NCI-H187 treated with DMSO at 0.1 percent for 48 hours (cell line): ENCODE measurements at regions not wholly inside any gene's neighbourhood (a gene's known extent, or its start where the extent isn't known, plus 50 kb on each side); places are given as distances from the start of the nearest gene placed in this dataset.

Source experiments
- DNase-seq: peaks from one replicate; lab custom pipeline; 2025; lab: John Stamatoyannopoulos, UW

DNA sequence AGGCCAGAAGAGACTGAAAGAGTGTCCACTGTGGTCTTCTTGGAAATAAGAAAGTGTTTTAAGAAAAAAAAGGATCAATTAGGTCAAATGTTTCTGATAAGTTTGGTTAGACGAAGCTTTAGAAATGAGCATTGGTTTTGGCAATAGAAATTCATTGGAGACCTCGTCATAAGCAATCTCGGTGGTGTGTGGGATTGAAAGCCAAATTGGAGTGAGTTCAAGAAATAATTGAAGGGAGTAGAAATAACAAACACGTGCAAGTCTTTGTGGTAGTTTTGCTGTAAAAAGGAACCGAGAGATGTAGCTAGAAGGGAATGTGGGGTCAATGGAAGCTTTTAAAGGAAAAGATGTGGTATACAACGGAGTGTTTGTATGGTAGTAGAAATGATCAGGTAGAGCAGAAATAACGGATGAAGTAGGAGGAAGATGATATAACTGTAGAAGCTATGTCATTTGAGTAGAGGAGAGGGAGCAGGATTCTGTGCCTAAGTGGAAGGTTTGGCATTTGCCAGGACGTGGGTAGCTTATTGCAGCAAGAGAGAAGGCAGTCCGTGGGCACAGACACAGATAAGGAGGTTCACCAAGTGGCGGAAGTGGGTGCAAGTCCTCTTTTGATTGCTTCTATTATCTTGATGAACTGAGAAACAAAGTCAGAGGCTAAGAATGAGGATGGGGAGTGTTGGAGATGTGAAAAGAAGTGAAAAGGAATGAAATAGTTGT lies 146.2 kb downstream of the DACT1 start:
- no peak for DNase-seq

- DNase-seq = no peak
Measured at GRCh38 chr14:58784931-58785330, 147.2 kb downstream of the DACT1 start.

DNA sequence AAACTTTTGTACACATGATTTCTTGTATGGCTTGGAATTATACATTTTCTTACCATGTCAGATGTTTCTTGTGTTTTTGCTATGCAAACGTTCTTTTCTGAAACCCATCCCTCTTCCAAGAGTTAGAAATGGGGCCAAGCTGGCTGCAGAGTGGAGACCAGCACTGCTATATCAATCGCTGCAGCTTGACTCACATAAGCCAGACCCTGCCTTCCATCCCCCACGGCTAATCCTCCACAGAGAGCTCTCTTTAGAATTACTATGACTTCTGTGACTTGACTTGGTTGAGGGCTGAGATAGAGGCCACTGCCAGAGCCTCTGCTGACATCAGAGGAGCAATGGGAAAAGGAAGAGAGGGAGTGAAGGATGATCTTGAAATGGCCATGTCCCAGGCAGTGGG lies 147.9 kb downstream of the DACT1 start:
- no peak for DNase-seq

DNA sequence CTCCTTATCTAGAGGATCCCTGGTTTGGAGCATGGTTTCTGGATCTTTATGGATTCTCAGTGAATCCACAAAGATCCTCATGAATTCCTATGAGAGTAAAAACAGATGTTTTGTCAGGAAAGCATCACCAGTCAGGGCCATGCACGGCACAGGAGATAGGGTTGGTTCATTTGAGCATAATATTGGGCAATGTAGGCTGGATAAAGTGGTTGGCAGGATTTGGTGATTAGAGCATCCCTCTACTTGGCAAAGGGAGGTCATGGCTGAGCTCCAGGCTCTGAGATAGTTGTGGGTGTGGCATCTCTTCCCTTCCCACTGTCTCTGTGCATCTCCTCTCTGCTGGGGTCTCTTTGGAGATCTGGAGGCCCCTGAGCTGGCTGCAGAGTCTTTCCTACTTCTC lies 149.8 kb downstream of the DACT1 start:
- DNase-seq = no peak

- DNase-seq = no peak
Measured at GRCh38 chr14:58788655-58789503, 151.1 kb downstream of the DACT1 start.

GRCh38 chr14:58789736-58790135 lies 152.0 kb downstream of the DACT1 start:
- DNase-seq = no peak

- no peak for DNase-seq
Measured at GRCh38 chr14:58792416-58792815, 154.7 kb downstream of the DACT1 start.

DNA sequence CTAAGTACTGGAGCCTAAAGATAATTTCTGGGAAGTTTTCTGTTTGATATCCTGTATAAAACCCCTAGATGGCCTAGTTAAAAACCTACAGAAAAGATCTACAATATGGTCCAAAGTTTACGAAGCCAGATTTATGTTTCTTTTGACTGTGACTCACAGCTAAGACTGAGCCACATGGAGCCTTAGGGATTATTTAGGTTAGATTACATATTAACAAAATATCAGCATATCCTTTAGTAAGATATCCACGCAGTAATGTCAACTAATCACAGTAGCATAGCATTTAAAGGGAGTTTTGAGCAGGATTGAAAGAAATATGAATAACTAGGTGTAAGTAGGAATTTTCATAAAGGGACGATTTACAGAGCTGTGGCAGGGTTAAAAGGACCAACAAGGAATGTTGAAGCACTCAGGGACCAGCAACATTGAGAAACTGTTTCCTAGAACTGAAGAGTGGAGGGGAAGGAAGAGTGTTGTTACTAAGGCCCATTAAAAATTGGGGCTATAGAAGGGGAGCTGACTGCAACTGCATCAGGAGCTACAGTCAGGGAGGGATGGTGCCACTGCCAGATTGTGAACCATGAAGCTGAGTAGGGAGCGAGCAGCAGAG lies 155.5 kb downstream of the DACT1 start:
- DNase-seq = no peak

DNA sequence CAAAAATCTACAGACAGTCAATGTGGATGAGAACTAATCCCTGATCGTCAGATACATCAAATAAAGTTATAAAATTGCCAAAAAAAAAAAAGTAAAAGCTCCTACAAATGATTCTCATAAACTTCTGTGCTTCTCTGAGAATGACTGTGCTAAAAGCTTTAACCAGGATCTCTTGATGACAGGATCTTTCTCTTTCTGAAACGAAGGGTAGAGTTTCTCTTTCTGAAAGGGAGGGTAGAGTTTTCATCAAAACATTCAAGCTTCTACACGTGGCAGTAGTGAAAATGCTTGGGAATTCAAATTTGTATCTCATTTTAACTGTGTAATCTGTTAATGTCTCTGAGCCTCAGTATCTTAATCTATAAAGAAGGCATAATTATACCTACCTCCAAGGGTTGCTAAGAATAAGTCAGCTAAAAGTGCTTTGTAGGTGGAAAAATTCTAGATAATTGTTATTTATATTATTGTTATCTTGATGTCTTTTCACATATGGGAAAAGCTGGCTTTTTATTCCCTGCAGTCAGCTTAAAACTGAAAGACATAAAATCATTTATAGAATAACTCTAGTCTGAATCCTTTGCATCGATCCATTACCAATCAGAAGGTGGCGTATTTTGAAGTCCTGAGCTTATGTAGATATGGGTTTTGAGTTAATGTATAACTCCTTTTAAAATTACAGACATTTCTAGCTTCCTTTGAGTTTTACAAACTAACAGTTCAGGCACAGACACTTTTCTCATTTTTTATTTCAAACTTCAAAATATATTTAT lies 157.4 kb downstream of the DACT1 start:
- DNase-seq = no peak

- DNase-seq = peak; percentile 97
Measured at GRCh38 chr14:58796242-58797009, 158.7 kb downstream of the DACT1 start.

- DNase-seq = no peak
Measured at GRCh38 chr14:58797010-58797429, 159.3 kb downstream of the DACT1 start.

DNA sequence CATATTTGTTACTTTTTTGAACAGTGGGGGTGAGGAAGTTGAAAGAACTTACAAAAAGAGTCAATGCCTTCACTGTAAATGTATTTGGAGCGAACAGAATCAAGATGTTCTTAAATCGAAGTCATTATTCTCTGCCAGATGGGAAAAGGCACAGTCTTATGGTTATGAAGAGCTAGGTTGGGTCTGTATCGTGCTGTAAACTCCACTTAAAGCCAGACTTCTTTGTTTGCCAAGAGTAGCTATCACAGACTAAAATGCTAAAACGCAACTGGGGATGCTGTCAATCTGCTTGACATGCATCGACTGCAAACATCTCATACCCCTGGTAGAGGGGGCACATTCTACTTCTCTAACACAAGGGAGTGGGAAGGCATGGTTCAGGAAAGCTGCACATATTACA lies 160.4 kb downstream of the DACT1 start:
- no peak for DNase-seq

DNA sequence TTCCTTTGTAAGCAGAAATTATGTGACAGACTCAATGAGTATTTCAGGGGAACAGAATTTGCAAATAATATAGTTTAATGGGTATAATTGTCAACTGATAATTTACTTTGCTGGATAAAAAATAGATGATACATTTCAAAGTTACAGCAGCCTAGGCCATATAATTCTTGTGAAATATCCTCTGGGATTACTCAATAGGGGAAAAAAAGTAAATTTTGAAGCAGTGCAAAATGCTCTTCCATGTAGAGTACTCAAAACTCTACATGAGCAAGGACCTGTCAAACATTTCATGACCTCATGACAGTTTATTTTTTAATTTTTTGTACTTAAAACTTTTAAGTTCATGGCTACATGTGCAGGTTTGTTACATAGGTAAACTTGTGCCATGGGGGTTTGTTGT lies 163.3 kb downstream of the DACT1 start:
- no peak for DNase-seq

DNA sequence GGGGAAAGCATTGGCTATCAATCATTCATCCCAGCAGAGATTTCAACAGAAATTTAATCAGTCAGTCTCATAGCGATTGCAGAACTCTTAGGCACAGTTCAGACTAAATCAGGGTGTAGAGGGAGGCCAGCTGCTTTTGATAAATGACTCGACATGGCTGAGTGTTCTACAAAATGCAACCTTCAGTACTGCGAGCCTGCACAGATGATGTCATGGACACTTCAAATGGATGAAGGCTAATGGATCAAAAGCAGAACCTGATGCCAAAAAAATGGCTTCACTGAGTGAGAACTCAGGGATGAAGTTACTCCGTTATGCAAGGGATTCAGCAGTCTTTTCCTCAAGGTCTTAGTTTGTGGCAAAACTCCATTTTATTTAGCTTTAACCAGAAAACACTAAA lies 167.3 kb downstream of the DACT1 start:
- DNase-seq = peak; percentile 79

DNA sequence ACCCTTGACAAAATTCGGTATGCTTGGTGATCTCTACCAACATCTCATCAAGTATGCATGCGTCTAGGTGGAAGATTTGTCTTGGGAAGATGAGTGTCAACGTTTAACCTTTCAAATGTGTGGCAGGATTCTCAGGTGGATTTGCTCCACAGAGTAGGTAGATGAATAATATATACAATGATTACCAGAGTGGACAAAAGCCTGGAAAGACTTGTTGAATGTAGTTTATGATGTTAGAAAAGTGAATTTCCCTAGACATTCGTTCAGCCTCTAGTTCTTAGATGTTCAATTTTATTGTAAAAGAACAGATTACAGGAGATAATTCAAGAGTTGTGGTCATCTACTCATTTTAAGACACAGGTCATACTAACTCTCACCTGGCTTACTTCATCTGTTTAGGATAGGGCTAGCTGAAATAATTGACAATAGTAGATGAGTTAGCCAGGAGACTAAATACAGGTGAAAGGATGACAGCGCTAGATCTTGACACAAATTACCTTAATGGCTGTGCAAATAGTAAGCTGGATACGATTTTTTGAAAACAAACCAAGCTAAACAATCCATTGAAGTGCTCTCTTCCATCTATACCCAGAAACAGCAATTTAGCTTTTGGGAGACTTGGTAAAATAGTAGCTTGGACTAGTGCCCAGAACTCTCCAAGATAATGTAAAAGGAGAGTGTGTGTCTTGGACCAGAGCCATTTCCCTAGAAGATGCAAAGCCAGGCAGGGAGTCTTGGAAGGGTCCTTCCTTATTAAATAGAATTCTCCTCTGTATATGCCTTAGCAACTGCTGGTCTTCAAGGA lies 168.0 kb downstream of the DACT1 start:
- DNase-seq = peak; percentile 96

DNA sequence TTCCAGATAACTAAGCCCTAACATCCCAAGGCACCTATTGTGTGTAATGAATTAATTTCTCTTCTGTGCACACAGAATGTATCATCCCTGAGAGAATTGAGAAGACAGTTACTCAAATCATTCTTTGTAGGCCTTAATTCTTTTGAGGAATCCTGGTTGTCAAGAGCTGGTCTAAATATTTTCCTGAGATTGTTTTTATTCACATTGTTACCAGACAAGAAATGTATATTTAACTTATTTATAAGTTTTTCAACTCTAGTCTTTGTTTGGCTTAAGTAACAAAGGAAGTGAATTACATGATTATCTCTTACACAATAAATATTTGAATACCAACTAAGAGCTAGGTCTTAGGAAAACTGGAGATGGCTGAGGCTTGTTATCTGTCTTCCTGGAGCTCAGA lies 169.4 kb downstream of the DACT1 start:
- DNase-seq = no peak

GRCh38 chr14:58808828-58809227 lies 171.1 kb downstream of the DACT1 start:
- no peak for DNase-seq

- DNase-seq = no peak
Measured at GRCh38 chr14:58809520-58809919, 171.8 kb downstream of the DACT1 start.

DNA sequence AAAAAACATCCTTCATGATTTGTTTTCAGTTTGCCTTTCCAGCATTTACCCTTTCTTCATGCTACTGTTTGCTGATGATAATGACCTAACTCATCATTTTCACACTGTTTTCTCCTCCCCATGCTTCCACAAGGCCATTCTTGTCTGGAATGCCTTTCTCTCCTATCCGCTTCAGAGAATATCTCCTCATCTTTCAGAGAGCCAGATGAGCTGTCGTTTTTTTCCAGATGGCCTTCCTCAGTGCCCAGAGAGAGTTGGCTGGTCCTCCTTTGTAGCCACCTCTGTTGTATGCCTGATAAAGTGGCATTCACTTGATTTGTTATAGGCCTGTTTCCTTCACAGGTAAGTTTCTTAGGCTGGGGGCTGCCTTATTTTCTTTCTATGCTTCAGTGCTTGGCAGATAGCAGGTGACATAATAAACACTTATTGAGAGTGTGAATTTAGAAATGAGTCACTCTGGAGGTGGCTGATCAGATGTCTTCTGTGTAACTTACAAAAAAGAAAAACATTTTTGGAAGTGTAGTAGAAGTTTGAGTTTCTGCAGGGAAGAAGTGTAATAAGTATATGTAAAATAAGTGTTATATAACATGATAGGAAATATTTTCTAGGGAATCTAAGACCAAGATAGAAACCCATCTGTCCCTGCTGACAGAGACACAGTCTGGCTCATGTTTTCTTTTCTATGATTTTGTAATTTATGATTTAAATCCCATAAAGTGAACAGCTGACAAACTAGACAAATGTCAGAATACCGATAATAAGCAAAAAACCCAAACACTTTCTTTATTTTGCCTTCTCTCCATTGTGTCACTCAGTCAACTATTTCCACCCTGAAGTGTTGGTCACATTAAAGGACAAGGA lies 174.5 kb downstream of the DACT1 start:
- no peak for DNase-seq

DNA sequence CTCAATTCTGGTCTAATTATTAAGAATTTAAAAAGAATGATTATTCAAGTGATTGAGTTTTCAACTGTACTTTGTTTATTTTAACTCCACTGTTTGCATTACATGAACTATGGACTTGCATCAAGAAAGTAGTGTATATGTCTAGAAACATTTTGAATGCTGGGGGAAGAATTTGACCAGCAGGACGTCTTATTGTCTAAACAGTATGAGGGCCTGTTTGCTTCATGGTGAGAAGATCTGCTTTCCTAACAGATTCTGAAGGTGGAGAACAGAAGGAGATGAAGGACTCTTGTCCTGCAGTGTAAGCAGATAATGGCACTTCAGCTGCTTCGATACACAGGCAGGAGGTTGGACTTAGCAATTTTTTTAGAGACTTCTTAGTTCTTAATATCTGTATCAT lies 176.0 kb downstream of the DACT1 start:
- DNase-seq = no peak
